ENCODE measurements at regions not wholly inside any gene's neighbourhood (a gene's known extent, or its start where the extent isn't known, plus 50 kb on each side); places are given as distances from the start of the nearest gene placed in this dataset.
"Not testable (repeated sequence)": the region's sequence is repeated elsewhere in the genome, so short reads cannot be mapped to it uniquely, and the experiment has no call there.

DNA sequence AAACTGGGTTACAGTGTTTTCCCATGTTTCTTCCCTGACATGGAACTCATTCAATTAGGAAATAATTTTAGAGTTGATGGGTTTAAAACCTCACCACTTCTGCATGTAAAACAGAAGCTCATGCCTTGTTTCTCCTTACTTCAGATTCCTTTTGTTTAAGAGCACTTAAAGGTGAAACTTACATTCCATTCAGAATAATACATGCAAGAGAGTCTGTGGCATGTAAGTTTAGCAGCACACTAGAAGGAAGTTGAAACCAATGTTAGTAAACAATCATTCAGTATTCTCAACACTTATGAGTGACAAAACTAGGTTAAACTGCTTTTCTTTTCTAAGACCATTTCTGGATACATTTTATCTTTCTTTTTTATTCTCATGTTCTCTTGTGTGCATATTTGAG is 495.6 kb upstream of the PTCHD4 start:
- Histone ChIP-seq H3K27ac (no peak overlapping the region), H3K4me3 (no peak overlapping the region), H3K27me3 (no peaks in the 10 kb centered on the region), H3K9me3 (no peaks in the 10 kb centered on the region), H3K4me1 (no peaks in the 10 kb centered on the region), H3K36me3 (no peaks in the 10 kb centered on the region)
- TF ChIP-seq, protein P1, sequence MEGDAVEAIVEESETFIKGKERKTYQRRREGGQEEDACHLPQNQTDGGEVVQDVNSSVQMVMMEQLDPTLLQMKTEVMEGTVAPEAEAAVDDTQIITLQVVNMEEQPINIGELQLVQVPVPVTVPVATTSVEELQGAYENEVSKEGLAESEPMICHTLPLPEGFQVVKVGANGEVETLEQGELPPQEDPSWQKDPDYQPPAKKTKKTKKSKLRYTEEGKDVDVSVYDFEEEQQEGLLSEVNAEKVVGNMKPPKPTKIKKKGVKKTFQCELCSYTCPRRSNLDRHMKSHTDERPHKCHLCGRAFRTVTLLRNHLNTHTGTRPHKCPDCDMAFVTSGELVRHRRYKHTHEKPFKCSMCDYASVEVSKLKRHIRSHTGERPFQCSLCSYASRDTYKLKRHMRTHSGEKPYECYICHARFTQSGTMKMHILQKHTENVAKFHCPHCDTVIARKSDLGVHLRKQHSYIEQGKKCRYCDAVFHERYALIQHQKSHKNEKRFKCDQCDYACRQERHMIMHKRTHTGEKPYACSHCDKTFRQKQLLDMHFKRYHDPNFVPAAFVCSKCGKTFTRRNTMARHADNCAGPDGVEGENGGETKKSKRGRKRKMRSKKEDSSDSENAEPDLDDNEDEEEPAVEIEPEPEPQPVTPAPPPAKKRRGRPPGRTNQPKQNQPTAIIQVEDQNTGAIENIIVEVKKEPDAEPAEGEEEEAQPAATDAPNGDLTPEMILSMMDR (IDR thresholded peaks at IDR 0.05): no peak
- DNase-seq (ENCODE audit: low spot score): no peak

- no peaks in the 10 kb centered on the region for H3K9me3 ChIP-seq
- no peaks in the 10 kb centered on the region for H3K4me1 ChIP-seq
- no peak overlapping the region for H3K4me3 ChIP-seq
- H3K36me3 ChIP-seq: no peaks in the 10 kb centered on the region
- H3K27me3 ChIP-seq: no peaks in the 10 kb centered on the region
- DNase-seq (ENCODE audit: low spot score): no peak
- TF ChIP-seq, protein P1 (IDR thresholded peaks at IDR 0.05): no peak
- no peak overlapping the region for H3K27ac ChIP-seq
Measured at GRCh38 chr6:48597951-48598350, 487.0 kb upstream of the PTCHD4 start.

GRCh38 chr6:48596830-48597229 is 485.8 kb upstream of the PTCHD4 start:
- Histone ChIP-seq H3K27me3 (no peaks in the 10 kb centered on the region), H3K4me1 (no peaks in the 10 kb centered on the region), H3K27ac (no peak overlapping the region), H3K4me3 (no peak overlapping the region), H3K36me3 (no peaks in the 10 kb centered on the region), H3K9me3 (no peaks in the 10 kb centered on the region)
- no peak for DNase-seq (ENCODE audit: low spot score)
- TF ChIP-seq, protein P1 (IDR thresholded peaks at IDR 0.05): no peak

DNA sequence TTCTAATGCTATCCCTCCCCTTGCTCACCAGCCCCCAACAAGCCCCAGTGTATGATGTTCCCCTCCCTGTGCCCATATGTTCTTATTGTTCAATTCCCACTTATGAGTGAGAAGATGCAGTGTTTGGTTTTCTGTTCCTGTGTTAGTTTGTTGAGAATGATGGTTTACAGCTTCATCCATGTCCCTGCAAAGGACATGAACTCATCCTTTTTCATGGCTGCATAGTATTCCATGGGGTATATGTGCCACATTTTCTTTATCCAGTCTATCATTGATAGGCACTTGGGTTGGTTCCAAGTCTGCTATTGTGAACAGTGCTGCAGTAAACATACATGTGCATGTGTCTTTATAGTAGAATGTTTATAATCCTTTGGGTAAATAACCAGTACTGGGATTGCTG is 480.2 kb upstream of the PTCHD4 start:
- H3K9me3 ChIP-seq: peaks cover 0 to 15% of the 10 kb centered on the region in 2 donors
- DNase-seq (ENCODE audit: low spot score); H3K27me3 ChIP-seq; H3K4me1 ChIP-seq; H3K36me3 ChIP-seq; H3K27ac ChIP-seq; H3K4me3 ChIP-seq: not testable (repeated sequence)

DNA sequence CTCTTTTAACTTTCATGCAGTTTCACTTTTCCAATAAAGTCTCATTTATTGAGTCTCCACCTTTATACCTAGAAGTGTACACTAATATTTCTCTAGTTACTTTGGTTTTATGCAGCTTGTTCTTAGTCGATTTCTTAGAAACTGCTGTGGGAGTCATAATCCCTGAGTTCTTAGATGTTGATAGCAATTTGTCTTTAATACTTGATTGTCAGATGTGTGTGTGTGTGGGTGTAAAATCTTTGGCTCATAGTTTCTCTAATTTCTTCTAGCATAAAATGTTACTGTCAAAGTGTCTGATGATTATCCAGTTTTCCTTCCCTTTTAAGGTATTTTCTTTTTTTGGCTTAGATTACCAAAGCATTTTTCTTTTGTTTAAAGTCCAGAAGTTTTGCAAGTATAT is 473.8 kb upstream of the PTCHD4 start:
- DNase-seq (ENCODE audit: low spot score): no peak

GRCh38 chr6:48570656-48571055 is 459.7 kb upstream of the PTCHD4 start:
- Histone ChIP-seq H3K4me3 (no peak overlapping the region), H3K27ac (no peak overlapping the region), H3K9me3 (no peaks in the 10 kb centered on the region), H3K4me1 (no peaks in the 10 kb centered on the region), H3K36me3 (no peaks in the 10 kb centered on the region), H3K27me3 (no peaks in the 10 kb centered on the region)
- TF ChIP-seq, protein P1 (IDR thresholded peaks at IDR 0.05): no peak
- no peak for DNase-seq (ENCODE audit: low spot score)

More for the DNA sequence above, 473.8 kb upstream of the PTCHD4 start:
- Histone ChIP-seq H3K27me3 (no peaks in the 10 kb centered on the region), H3K4me1 (no peaks in the 10 kb centered on the region), H3K27ac (no peak overlapping the region), H3K4me3 (no peak overlapping the region), H3K9me3 (peaks cover 0 to 1% of the 10 kb centered on the region in 2 donors), H3K36me3 (no peaks in the 10 kb centered on the region)
- TF ChIP-seq, protein P1 (IDR thresholded peaks at IDR 0.05): no peak
